HG03025 (cell line): ENCODE measurements at regions not wholly inside any gene's neighbourhood (a gene's known extent, or its start where the extent isn't known, plus 50 kb on each side); places are given as distances from the start of the nearest gene placed in this dataset.
"Not testable (repeated sequence)": the region's sequence is repeated elsewhere in the genome, so short reads cannot be mapped to it uniquely, and the experiment has no call there.

Experiments
- ATAC-seq: cut with Tn5 transposase; IDR thresholded peaks from one replicate; pipeline ENCODE4 v1.9.1; 2021; ENCODE audit warnings: mild to moderate bottlenecking, moderate library complexity; ENCODE audit not compliant: unreplicated experiment, low FRiP score

GRCh38 chr2:36238106-36238505, 117.5 kb upstream of the CRIM1 start:
- ATAC-seq = no peak

DNA sequence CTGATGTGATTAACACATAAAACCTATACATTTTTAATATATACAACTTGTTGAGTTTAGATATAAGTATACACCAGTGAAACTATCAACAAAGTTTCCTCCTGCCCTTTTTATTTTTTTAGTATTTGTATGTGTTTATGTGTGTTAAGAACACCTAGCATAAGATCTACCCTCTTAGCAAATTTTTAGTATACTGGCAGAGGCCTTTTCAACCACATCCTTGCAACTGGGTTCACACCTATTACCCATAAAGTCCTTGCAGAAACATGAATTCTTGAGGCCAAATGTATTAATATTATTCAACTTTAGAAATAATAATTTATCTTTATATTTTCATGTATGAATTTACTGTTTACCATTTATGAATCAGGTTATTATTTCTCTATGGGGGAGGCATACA, 119.7 kb upstream of the CRIM1 start:
- ATAC-seq = no peak

DNA sequence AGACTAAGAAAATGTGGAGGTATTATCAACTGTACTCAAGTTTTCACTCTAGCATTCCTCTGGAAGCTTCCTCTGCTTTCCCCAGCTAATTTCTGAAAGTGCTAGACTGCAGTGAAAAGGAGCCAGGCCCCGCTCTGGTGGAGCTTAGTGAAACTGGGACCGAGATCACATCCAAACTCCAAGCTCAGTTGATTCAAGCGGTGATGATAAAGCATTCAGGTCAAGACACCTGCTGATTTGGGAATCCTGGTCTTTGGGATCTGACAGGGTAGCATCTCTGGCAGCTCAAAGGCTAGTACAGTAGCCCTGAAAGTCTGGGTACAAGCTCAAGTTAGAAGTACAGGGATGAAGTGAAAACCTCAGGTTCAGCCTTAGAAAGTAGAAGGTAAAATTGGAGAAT, 120.2 kb upstream of the CRIM1 start:
- ATAC-seq = no peak

DNA sequence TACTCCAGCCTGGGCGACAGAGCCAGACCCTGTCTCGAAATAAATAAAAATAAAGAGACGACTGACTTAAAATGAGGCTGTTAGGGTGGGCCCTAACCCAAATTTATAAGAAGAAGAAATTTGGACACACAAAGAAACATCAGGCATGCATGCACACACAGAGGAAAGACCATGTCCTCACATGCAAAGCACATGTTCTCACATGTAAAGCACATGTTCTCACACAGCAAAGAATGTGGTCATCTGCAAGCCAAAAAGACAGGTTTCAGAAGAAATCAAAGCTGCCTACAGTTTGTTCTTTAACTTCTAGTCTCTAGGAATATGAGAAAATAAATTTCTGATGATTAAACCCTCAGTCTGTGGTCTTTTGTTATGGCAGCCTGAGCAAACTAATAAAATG, 132.3 kb upstream of the CRIM1 start:
- ATAC-seq = no peak

DNA sequence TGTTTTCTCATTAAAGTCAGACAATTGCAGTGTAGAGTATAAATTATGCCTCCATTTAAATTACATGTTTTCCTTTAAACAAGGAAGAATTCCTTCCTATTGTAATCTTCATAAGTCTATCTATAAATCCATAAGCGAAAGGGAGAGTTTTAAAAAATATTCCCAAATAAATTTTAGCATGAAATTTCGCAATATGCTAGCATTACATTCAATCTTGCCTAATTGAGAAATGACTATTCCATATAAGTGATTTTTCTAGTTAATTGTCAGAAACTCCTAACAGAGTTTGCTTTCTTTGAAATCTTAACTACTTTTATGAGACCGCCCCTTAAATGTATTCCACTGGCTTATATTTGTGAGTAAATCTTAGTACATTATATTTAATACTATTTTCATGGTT, 133.1 kb upstream of the CRIM1 start:
- no peak for ATAC-seq

DNA sequence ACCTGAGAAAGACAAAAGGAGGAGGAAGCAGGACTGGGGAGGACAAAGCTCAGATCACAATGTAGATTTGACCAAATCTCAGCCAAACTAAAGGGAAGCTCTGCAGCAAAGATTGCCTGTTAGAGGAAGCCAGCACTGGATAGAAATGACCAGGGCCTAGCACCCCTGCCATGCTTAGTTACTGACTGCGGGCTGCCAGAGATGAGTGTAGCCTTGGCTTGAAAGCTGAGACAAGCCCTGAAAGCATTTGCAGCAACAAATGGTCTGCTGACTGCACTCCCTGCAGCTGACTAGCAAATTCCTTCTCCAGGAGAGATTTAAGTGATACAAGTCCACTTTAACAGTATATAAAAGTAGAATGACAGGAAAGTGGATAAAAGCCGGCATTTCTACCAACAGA, 140.9 kb upstream of the CRIM1 start:
- no peak for ATAC-seq

- no peak for ATAC-seq
Observed at GRCh38 chr2:36203366-36203765, 152.2 kb upstream of the CRIM1 start.

DNA sequence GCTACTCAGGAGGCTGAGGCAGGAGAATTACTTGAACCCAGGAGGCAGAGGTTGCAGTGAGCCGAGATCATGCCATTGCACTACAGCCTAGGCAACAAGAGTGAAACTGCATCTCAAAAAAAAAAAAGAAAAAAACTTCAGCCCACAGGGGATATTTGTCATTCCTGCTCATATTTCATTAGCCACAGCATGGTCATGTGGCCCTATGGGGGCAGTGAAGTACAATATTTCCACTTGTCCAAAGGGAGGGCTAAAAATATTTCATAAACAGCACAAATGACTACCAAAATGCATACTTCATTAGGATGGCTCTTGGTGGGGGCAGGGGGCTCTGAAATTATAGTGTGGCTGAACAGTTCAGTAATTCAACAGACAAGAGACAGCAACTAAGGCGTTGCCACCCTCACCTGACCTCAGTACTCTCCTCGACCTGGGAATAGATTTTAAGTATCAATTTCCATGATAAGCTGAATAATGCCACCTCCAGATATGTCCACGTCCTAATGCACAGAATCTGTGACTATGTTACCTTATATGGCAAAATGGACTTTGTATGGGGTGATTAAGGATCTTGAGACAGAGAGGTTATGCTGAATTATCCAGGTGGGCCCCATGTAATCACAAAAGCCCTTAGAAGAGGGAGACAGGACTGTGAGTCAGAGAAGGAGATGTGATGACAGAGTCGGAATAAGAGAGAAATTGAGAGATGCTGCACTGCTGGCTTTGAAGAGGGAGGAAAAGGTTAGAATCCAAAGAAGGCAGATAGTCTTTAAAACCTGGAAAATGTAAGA, 158.2 kb upstream of the CRIM1 start:
- ATAC-seq = no peak

DNA sequence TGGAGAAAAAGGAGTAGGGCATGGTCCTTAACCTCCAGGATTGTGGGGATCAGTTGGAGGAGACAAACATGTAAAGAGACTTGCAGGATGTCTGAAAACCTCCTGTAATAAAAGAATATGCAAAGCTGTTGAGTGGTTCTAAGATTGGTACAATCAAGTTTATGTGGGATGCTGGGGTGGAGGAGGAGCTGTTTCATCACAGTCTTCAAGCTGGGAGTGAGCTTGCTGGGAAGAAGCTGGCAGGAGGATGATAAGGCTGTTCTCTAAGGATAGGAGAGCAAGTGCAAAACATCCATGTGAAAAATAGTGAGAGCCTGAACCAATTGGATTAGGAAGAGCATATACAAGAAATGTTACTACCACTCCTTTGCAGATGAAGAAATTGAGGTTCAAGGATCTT, 161.9 kb upstream of the CRIM1 start:
- no peak for ATAC-seq

DNA sequence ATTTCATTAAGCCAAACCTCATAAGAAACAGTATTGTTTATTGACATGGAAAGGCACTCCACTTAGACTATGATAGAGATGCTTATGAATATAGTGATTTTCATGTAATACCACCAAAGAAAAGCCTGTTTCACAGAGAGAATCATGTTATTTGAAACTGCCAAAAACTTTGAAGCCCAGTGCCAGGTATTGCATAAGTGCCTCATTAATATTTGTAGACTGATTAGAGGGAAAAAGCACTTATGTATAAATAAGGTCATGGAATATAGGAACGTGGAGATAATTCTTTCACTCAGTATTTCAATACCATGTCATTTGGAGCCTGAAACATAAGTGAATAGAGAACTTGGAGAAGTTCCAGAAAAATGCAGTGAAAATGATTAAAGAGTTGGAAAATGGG, 162.6 kb upstream of the CRIM1 start:
- ATAC-seq = no peak

DNA sequence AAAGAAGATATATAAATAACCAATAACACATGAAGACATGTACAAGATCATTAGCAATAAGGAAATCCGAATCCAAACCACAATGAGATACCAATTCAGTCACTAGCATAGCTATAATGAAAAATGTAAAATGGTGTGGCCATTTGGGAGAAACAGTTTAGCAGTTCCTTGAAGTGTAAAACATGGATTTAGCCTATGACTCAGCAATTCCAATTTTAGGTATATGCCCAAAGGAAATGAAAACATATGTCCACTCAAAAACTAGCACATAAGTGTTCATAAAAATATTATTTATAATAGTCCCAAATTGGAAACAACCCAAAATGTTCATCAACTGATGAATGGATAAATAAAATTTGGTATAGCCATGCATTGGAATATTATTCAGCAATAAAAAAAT, 165.5 kb upstream of the CRIM1 start:
- ATAC-seq = no peak

DNA sequence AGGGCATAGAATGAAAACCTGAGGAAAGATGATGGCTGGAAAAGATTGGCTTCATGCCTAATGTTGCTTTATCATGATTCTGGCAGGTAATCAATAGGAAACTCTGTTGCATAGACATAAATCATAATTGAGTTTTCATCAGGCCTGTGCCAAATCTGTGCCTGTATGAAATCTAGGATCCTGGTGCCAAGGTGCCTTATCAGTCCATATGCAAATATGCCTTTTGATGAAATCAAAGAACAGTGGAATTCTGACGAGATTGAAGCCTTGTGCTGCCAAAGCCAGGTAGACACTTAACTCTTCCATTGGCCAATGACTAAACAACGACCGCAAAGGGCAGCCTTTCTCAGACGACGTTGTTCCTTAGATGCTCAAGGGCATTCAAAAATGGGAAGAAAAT, 170.0 kb upstream of the CRIM1 start:
- no peak for ATAC-seq

GRCh38 chr2:36184848-36185247, 170.7 kb upstream of the CRIM1 start:
- no peak for ATAC-seq

GRCh38 chr2:36180789-36181482, 174.6 kb upstream of the CRIM1 start:
- not testable (repeated sequence) for ATAC-seq

- not testable (repeated sequence) for ATAC-seq
Observed at GRCh38 chr2:36180293-36180692, 175.3 kb upstream of the CRIM1 start.

DNA sequence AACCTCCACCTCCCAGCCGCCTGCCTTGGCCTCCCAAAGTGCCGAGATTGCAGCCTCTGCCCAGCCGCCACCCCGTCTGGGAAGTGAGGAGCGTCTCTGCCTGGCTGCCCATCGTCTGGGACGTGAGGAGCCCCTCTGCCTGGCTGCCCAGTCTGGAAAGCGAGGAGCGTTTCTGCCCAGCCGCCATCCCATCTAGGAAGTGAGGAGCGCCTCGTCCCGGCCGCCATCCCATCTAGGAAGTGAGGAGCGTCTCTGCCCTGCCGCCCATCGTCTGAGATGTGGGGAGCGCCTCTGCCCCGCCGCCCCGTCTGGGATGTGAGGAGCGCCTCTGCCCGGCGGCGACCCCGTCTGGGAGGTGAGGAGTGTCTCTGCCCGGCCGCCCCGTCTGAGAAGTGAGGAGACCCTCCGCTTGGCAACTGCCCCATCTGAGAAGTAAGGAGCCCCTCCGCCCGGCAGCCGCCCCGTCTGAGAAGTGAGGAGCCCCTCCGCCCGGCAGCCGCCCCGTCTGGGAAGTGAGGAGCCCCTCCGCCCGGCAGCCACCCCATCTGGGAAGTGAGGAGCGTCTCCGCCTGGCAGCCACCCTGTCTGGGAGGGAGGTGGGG, 175.8 kb upstream of the CRIM1 start:
- ATAC-seq = not testable (repeated sequence)

- no peak for ATAC-seq
Observed at GRCh38 chr2:36178384-36178783, 177.2 kb upstream of the CRIM1 start.

DNA sequence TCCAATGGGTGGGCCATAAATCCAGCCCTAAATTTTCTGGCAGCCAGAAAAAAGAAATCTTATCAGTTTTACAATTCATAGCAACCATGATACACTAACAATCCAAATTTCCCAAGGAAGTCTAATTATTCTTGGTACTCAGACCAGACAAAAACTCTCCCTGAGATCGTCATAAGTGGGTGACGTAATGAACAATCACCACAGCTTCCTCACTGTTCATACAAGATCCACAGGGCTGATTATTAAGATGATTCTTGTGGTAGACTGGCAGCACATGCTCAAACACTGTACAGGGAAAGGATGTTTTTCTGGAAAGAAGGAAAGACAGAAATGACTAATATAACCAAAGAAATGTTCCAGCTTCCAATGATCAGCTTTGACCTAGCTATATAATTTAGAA, 178.3 kb upstream of the CRIM1 start:
- ATAC-seq = no peak

DNA sequence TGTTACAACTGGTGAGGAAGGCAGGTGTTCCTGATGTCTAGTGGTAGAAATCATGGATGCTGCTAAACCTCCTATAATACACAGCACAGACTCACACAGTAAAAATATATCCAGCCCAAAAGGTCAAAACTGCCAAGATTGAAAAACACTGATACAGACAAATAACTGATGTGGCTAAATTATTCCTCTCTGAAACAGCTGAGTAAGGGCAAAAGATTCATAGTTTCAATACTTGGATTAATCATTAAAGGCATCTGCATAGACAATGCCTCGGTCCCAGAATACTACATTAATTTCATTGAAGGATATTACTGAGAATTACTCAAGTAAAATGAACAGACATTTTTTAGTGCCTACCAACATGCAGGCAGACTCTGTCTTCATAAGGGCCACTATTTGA, 180.7 kb upstream of the CRIM1 start:
- ATAC-seq = no peak

DNA sequence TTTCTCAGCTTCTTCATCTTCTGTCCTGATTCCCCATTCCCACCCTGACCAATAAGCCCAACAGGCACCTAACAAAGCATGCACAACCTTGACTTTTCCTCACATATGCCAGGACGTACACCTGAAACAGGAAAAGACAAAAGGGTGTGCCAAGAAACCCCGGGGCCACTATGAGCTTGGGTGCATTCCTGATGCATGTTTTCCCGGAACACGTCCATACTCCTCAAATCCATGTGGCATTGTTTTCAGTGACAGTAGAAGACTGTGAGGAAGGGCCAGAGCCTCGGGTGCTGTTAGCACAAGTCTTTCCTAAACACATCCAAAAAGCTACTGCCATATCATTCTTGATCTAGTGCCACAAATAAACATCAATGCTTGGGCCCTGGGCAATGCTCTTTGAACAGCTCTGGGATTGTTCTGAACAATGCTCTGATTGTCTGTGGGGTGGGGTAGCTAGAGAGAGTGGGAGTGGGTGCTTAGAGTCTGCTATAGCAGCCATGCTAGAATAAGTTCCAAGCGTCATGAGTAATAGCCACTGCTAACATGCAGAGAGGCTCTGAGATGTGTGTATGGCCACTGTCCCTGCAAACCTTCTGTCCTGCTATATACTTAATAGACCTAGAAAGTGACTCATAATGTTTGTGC, 181.7 kb upstream of the CRIM1 start:
- no peak for ATAC-seq

DNA sequence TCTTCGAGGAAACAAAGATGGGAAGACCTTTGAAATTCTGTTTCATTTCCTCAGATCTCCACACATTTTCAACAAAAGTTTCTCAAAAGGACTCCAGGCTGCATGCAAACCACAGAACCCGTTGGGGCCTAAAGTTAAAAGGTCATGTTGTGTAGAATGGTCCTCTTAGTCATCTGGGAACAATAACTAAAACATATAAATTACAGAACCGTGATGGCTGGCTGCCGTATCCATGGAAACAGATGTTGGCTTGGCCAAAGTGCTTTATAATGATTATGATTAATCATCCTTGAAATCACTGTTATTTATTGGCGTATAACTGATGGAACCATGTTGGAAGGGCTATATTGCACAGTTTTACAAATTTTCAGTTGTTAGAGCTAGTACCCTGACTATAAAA, 182.8 kb upstream of the CRIM1 start:
- no peak for ATAC-seq
